NAMALWA (cell line): ENCODE measurements at regions not wholly inside any gene's neighbourhood (a gene's known extent, or its start where the extent isn't known, plus 50 kb on each side); places are given as distances from the start of the nearest gene placed in this dataset.

Experiments used
- DNase-seq: peaks from one replicate; pipeline ENCODE4 v3.0.0-alpha.2; 2015; ENCODE audit warnings: low spot score

DNA sequence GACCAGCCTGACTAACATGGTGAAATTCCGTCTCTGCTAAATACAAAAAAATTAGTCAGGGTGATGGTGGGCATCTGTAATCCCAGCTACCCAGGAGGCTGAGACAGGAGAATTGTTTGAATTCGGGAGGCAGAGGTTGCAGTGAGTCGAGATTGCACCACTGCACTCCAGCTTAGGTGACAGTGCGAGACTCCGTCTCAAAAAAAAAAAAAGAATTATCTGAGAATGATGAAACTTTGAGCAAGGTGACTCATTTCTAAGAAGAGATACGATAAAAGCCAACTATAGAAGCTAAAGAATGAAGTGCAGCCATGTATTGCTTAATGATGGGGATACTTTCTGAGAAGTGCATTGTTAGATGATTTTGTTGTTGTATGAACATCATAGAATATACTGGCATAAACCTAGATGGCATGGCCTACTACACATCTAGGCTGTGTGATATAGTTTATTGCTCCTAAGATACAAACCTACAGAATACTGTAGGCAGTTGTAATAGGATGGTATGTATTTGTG lies 64.7 kb downstream of the SNRPE start:
- DNase-seq, result no peak

GRCh38 chr1:203929741-203930309 lies 68.4 kb downstream of the SNRPE start:
- DNase-seq, result no peak

- no peak for DNase-seq
These were observed 68.9 kb downstream of the SNRPE start for GRCh38 chr1:203930342-203930741.

- no peak for DNase-seq
These were observed 70.6 kb downstream of the SNRPE start for GRCh38 chr1:203931953-203932352.

DNA sequence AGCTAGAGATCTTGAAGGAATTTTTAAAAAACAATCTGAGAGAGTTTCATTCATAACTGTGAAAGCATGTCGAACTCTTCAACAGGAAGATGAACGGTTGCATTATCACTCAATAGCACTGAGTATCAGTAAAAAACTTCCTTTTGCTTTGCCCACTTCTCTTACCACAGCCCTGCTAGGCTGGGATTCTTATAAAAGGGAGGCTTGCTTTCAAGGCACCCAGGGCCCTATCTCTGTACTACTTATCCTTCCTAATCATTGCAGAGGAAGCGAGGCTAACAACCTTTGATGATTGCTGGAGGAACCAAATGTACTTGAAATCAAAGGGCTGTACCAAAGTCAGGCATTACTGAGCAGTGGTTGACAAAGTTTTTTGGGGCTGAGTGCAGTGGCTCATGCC lies 71.2 kb downstream of the SNRPE start:
- DNase-seq, result no peak

DNA sequence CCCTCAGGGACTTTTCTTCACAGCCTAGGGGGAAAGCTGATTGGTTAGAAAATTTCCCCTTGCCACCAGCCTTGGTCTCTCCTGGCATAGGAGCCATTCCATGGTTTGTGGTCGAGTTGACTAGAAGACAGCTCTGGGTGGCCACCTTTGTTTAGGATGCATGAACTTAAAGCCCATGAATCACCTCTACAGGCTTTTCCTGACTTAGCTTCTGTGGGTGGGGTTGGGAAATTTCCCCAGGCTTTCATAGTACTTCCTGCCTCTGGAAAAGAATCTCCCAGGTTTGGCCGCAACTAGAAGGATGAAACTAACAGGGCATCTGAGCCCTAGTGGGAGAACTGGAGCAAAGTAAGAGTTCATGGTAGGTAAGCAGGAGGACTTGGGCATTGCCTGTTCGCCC lies 72.6 kb downstream of the SNRPE start:
- DNase-seq, result no peak

- no peak for DNase-seq
These were observed 73.3 kb downstream of the SNRPE start for GRCh38 chr1:203934651-203935050.

- peak; percentile 13 for DNase-seq
These were observed 73.9 kb downstream of the SNRPE start for GRCh38 chr1:203935321-203935720.

DNA sequence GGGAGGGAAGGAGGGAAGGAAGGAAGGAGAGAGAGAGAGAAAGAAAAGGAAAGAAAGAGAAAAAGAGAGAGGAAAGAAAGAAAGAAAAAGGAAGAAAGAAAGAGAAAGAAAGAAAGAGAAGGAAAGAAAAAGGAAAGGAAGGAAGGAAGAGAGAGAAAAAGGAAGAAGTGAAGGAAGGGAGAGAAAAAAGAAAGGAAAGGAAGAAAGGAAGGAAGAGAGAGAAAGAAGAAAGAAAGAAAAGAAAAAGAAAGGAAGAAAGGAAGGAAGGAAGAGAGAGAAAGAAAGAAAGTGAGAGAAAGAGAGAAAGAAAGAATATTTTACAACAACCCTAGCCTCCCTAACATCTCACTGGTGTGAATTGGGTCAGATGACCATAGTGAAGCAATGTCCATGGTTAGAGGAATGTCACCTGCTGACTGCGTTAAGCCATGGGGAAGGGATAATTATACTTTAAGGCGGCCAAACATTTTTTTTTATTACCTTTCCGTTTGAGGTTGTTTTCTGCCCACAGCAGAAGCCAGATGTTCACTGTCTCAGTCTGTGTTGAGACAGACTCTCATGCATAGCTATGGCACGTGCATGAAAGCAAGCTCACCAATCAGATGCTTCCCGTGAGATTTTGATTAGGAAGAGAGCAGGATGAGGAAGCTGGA lies 76.4 kb downstream of the SNRPE start:
- peak; percentile 30 for DNase-seq

DNA sequence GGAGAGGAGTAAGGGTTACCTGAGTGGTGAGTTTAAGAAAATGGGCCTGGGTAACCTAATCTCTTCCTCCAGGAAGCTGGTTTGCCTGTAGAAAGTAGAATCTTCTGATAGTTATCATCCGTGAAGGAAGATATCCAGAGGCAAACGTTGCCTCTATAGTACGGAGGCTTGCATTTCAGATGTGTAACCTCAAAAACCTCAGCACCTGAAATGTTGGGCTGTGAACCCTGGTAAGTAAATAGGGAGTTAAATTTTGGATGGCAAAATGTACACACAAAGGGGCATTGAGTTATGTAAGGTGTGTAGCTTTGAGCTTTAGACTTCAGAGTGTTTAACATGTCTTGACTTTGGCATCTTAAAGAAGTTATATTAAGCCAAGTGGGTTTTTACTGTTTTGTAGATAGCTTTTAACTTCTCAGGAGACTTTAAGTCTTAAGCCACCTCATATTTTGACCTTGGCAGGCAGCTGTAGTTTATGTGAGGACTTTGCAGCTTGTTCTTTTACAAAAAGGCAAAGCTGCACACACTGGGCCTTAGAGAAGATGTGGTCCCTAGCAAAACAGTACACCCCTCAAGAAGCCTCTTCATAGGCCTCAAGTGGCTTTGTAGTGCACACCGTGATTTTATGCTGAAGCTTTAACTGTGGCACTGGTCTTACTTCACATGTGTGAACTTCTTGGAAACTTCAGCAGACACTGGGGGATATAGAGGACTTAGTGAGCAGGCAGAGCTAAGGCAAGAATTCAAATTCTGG lies 83.4 kb downstream of the SNRPE start:
- DNase-seq, result no peak

DNA sequence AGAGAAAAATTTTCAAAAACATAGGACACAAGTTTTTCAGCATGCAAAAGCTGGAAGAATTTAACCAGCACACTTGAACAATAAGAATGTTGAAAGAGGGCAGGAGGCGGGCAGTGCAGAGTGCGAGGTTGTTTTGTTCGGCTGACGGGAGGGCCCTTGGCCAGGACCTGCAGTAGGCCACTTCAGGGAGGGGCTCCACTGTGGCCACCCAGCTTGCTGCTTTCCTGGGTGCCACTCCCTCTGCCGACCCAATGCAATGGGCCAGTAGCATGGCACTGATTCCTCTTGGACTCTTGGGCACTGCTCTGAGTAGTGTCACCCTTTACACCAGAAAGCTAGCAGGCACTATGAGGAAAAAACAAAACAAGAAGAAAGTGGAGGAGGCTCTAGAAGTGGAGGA lies 92.9 kb downstream of the SNRPE start:
- DNase-seq, result no peak

- DNase-seq, result peak; percentile 17
These were observed 93.6 kb downstream of the SNRPE start for GRCh38 chr1:203954788-203955552.

DNA sequence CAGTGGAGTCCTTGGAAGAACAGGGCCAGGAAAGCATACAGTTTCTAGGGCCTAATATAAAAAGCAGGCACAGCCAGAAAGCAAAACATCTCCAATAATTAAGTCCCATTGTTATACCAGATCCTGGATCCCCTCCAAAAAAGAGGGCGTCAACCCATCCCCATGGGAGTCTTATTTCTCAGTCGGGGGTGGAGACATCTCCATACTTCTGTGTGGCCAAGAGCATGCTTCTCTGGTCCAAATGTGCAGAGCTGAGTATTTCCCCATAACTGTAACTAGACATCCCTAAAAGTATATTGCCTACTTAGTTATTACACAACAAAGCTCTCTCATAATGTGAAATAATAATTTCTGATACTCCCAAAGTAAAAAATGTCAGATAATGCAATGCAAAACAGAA lies 104.2 kb upstream of the SOX13 start:
- no peak for DNase-seq

DNA sequence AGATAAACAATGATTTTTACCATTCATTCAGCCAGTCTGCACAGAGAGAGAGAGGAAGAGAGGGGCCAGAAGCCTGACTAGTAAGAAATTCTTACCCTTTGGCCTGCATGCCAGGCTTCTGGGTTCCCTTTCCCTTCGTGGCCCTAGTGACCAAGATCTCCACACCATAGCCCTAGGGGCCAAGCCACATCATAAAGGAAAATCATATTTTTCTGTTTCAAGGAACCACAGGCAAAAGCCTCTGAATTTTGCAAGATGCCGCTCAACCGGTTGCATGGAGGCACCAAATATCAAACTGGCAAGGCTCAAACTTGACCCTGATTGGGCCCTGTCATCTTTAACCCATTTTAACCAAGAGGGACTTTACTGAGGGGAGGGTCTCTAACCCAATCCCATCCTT lies 103.1 kb upstream of the SOX13 start:
- DNase-seq, result no peak

DNA sequence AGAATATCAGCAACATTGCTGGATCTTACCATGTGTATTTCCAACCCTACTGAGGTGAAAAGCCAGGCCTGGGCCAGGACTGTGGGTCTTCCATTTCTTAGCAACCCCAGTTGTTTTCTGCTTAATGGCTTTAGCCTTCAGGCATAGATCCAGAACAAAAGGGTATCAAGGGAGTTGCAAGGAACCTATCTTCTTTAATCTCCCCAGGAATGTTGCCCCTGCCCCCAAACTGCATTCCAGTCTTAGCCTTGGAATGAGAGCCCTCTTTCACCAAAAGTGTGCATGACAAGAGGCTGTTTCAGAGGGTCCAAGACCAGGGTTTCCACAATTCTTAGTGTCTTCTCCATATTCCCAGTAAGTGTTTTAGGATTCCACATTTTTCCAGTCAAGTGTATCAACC lies 87.9 kb upstream of the SOX13 start:
- no peak for DNase-seq

DNA sequence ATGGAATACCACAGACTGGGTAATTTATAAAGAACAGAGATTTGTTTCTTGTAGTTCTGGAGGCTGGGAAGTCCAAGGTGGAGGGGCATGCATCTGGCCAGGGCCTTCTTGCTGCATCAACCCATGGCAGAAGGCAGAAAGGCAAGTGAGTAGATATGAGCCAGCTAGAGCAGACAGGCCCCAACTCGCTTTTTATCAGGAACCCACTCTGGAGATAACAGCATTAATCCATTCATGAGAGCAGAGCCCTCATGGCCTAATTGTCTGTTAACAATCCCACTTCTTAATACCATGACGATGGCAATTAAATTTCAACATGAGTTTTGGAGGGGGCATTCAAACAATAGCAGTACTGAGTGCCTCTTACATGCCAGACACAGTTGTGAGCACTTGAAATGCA lies 87.2 kb upstream of the SOX13 start:
- DNase-seq, result no peak

DNA sequence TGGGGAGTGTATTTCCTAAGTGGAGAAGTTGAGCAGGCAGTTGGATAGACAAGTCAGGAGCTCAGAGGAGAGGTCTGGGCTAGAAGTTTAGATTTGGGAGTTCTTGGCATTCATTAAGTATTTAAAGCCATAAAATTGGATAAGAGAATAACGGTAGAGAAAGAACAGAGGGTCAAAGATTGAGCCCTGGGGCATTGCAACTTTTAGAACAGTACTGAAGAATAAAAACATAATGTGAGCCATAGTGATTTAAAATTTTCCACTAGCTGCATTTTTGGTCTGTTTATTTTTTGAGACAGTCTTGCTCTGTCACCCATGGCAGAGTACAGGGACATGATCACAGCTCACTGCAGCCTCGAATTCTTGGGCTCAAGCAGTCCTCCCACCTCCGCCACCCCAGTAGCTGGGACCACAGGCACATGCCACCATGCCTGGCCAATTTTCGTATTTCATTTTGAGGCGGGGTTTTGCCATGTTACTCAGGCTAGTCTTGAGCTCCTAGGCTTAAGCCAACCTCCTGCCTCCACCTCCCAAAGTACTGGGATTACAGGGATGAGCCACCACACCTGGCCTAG lies 85.9 kb upstream of the SOX13 start:
- DNase-seq, result no peak

- DNase-seq, result no peak
These were observed 82.8 kb upstream of the SOX13 start for GRCh38 chr1:203990118-203990517.

DNA sequence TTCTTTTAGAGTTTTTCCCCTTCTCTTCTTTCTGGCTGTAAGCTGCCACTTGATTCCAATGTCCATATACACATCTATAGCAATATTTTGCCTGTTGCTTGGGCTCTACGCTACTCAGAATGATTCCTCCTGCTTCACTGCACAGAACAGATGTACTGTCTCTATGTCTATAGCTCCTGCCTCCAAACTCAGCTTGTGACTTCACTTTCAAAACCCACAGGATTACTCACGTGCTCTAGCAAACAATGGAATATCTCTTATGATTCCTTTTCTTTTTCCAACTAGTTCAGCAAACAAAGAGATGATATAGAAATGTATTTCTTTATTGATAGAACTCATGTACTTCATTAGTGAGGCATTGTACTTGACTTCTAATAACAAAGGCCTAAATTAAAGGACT lies 80.5 kb upstream of the SOX13 start:
- DNase-seq, result no peak

DNA sequence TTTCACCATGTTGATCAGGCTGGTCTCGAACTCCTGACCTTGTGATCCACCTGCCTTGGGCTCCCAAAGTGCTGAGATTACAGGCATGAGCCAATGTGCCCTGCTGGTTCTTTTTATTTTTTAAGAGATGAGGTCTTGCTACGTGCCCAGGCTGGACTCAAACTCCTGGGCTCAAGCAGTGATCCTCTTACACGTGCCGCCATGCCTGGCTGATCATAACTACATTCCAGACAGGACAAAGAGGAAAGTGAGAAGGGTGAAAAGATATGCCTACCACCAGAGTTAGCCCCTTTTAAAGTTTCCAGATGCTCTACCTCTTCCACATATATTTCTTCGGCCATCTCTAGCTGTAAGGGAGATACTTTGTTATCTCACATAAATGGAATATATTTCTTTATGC lies 79.7 kb upstream of the SOX13 start:
- no peak for DNase-seq

- no peak for DNase-seq
These were observed 77.7 kb upstream of the SOX13 start for GRCh38 chr1:203995228-203995627.

GRCh38 chr1:203996126-203996525 lies 76.8 kb upstream of the SOX13 start:
- DNase-seq, result no peak
